NCI-H146 treated with DMSO at 0.1 percent for 48 hours (cell line): ENCODE measurements at regions not wholly inside any gene's neighbourhood (a gene's known extent, or its start where the extent isn't known, plus 50 kb on each side); places are given as distances from the start of the nearest gene placed in this dataset.
A peak's percentile ranks its signal among the peaks of the same experiment; 100 is the strongest.

Source experiments
- DNase-seq: peaks from one replicate; lab custom pipeline; 2025; ENCODE audit not compliant: unreplicated experiment; lab: John Stamatoyannopoulos, UW

DNA sequence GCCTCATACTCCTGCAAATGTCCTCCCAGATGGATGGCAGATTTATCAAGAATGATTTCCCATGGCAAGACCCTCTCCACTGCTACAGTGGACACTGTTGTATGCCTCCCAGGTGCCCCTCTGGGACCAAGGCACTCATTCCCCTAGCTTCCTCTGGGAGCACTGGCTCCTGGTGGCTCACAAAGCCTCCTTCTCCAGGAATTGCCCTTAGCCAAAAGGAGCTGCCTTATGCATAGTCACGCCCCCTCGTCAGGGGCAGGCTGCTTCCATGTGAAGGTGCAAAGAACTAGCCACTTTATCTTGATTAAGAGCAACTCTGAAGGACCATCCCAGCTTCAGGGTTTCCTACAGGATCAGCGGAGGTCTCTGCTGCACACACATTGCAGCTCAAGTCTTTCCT, 358.1 kb downstream of the CDK5RAP2 start:
- DNase-seq: no peak

DNA sequence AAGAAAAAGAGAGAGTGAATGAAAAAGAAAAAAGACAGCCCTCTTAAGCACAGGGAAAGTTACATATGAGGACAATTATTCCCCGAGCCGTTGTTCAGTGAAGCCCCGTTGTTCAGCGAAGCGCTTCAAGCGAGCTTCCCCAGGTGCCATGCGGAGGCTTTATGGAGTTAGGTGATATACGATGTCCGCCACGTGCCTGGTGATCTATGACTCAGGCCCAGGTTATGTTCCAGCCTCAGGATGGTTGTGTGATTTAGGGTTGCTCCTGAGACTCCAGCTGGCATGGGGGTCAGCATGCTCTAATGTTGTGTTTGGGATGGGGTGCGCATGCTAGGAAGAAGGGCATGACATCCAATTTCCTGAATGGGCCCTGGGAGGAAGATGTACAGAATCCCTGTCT, 365.6 kb downstream of the CDK5RAP2 start:
- DNase-seq: no peak

DNA sequence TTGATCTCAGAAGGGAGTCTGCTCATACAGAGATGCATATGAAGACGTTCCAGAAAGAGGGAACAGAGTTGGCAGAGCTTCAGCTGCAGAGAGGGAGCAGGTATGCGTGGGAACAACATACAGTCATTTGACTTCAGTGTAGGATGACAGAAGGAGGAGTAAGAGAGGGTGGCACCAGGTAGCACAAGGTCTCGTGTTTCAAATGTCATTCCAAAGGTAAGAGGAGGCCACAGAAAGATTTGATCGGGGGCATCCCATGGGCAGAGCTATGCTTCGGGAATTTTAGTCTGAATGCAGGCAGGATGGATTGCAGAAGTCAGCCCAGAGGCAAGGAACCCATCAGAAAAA, 367.1 kb downstream of the CDK5RAP2 start:
- DNase-seq: no peak

DNA sequence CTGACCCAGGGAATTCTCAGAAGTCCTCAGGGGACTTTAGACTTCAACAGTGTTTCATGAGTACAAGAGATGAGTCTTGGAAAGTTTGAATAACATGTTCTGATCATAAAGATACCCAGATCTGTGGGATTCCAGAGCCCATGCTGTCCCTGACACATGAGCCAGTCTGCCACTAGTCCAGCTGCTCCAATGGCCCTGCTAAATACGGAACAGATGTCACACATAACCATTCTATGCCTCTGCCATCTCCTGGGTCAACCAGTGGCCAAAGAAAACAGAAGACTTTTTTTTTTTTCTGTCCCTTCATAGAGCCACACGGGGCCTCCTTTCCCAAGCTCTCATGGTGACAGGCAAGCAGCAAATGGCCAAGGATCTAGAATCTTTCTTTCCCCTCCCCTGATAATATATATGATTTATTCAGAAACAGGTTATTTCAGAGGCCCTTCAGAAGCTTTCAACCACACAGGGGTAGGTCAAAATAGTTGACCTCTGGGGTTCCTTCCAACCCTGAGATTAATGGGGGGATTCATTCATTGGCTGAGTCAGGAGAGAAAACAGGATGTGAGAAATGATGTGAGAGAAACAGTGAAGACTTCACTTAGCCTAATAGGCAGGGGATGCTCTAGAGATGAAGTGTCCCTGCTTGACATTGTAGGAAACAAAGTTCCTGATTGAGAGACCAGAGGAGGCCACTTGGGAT, 367.7 kb downstream of the CDK5RAP2 start:
- no peak for DNase-seq

DNA sequence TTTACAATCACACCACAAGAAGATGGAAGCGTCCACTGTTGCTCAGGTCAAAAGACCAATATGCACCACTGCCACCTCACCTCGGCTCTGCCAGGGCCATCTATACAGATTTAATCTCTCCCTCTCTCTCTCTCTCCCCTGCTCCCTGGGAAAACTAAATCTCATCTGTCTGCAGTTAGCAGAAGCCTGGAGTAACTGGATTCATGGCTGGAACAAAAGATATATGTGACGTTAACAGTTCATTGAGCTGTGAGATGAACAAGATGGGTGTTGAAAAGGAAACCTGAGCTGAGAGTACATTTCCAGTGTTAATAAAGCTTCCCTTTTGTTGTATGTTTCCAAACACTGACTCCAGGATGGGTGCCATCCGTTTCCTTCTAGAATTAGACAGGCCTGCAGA, 369.7 kb downstream of the CDK5RAP2 start:
- DNase-seq: no peak

DNA sequence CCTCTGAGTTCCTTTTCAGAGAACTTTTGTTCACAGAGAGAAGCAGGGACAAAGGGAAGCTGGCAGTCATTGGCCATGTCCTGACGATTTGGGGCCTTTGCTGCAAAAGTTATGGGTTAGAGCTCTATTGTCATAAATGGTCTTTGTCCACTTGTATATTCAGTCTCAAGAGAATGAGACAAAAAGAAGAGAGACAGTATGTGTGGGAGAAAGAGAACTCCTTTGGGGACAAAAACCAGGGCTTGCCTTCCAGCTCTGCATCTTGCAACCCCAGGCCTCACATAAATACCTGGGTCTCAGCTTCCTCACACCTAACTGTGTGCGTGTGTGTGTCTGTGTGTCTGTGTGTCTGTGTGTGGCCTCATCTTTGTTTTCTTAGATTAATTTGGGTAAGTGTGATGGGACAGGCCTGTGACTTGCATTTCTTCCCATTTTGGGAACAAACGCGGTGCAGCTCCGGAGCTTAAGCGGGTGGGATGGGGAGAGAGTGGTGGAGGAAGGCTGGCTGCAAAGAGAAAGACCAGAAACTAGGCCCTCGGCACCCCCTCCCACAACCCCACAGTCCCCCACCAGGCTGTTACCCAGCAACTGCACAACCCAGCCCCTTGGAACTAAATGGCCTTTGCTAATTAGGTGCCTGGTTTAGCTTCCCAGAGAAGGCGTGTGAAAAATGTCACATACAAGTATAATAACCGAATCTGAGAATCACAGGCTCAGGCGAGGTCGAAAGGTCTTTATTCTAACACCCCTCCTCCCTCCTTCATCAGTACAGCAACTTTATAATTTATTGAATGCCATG, 376.9 kb downstream of the CDK5RAP2 start:
- no peak for DNase-seq

DNA sequence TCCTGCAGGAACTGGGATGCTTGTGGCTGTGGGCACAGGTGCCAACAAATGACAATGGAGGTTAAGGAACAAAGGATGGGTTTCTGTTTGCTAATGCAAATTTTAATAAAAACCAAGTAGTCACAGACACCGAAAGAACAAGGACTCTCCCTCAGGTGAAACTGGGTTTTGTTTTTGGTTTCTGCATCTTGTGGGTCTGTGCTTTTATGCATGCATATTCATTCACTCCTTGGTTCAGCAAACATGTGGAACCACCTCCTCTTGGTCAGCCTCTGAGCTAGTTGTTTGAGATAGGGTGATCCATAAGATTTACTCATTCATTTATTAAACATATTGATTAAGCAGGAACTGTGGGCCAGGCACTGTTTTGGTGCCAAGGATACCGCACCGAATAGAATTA, 381.9 kb downstream of the CDK5RAP2 start:
- DNase-seq: no peak

DNA sequence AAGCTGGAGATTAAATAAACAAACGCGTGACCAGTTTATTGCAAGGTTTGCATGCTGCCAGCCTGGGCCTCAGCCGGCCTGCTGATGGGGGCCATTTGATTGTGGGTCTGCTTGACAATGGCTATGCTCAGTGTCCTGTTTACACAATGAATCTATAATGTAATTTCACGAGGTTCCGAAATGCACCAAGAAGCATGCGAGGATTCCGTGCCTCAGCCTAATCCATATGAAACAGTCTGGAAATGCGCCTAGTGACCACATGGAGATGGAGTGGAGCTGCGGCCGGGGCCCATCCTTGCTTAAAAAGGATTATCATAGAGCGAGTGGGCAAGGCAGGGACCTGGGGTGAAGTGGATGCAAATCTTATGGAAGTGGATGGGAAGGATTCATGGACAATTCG, 382.4 kb downstream of the CDK5RAP2 start:
- DNase-seq: no peak

DNA sequence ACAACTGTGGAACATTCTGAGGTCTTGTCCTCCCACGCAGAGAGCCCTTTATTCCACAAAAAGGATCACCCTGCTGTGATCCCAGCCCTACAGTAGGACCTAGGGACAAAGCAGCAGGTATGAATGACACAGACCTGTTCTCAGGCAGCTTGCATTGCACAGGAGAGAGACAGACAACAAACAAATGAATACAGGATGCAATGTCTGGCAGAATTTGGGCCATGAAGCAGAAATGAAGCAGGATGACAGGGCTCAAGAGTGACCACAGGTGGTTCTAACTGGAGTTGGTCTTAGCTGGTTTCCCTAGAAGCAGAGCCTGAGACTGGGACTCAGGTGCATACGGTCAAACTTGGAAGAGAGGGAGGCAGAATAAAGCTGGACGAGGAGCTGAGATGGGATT, 388.8 kb downstream of the CDK5RAP2 start:
- DNase-seq: no peak

DNA sequence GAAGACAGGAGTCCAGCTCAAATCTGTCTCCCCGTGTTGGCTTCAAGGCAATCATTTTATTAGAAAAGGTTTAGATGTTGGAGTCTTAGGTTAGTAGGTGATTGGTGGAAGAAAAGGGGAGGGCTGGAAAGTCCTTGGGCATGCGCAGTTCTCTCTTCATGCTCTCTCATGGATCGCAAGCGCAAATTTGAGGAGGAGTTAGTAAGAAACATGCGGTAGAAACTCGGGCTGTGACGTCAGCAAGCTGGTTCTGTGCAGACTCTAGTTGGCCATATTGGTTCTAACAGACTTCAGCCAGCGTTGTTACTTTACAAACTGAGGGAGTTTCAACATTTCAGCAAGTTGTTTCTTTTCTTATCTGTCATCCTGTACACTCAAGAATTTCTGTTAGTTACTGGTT, 392.2 kb downstream of the CDK5RAP2 start:
- no peak for DNase-seq

DNA sequence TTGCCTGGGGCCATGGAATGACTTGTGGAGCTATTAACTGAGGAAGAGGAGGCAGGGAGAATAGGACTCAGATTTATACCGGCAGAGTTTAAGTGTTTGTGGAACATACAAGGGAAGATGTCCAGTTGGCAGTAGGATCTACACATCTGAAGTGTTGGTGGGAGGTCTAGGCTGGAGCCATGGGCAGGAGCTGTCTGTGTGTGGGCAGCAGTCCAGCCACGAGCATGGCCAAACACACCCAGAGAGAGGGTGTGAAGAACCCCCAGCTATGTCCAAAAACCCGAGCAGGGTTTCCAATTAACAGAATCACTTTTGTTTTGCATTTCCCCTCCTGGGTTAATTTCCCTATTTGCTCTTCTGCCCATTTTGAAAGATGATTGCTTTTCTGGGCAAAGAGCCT, 393.7 kb downstream of the CDK5RAP2 start:
- no peak for DNase-seq

DNA sequence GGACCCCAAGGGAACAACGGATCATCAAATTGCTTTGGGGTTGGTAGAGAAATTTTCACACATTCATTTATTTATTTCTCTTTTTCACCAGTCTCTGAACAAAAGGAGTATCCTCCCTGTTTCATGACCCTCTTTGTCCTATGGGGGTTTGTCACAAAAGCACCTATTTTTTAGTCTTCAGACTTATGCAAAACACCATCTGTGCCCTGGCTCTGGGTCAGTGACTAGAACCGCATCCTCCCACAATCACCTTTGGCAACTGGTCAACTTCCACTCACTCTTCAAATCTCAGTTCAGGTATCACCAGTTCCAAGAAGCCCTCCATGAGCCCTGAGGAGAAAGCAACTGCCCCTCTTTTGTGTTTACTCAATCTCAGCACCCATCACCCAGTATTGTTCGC, 395.7 kb downstream of the CDK5RAP2 start:
- DNase-seq: no peak

DNA sequence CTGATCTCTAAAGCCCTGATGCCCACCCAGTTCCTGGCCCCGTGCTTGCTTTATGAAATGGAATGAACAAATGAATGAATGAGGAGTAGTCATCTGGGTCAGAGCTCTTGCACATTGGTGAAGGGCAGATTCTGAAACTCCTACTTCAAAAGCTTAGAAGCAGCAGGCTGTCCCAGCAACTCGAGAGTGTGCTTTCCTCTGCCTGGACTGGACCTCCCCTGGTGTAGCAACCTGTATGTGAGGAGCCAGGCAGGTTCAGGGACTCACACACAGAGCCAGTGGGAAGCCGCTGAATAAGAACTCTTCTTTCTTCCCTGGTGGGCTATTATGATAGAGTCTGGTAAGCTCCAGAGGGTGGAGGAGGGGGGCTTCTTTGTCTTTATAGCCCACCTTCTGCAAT, 396.4 kb downstream of the CDK5RAP2 start:
- no peak for DNase-seq

DNA sequence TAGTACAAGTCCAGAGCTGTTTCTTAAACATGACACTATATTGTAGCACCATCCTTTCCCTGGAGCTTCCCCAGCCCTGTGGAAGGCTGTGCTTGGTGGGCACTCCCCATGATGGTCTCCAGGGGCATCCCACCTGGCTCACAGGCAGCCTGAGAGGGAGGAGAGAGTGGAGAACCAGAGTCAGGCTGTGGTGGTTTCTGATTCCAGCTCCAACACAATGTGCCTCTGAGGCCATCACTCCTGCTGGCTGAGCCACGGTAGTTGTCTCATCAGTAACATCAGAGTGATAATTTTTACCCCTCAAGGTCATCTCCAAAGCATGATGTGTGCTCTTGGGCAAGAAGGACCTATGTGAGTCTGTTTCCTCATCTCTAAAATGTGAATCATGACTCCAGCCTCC, 398.0 kb downstream of the CDK5RAP2 start:
- DNase-seq: no peak

DNA sequence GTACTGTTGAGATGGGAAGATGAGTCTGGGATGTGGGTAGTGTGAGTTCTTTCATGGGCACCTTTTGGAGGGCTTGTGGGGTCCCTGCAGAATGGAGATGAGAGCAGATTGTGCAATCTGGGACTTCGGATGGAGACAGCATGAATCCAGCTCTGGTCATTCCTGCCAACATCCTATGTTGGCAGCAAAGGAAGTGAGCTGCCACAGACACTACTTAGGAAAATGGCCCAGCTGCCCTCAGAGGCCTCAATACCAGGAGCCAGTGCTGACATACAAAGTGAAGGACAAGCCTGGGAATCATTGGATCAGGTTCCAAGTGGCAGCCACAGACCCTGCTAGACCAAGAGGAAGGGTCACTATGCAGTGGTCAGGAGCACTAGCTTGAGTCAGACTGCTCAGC, 402.8 kb downstream of the CDK5RAP2 start:
- DNase-seq: no peak

DNA sequence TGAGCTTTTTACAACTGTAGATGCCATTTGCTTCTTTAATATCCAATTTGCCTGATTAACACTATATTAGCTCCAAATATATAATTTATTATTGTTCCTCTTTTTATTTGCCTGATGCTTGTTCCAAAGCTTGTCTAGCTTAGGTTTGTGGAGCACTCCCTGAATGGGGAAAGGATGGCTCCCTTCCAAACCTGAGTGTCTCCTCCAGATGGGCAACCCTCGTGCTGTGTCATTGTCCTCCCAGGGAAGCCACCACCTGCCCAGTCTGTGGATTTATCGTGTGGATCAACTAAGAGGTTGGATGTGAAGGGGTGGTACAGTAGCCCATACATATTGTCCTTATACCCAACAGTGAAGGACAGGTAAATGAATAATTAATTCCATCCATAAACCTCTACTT, 404.9 kb downstream of the CDK5RAP2 start:
- DNase-seq: no peak

DNA sequence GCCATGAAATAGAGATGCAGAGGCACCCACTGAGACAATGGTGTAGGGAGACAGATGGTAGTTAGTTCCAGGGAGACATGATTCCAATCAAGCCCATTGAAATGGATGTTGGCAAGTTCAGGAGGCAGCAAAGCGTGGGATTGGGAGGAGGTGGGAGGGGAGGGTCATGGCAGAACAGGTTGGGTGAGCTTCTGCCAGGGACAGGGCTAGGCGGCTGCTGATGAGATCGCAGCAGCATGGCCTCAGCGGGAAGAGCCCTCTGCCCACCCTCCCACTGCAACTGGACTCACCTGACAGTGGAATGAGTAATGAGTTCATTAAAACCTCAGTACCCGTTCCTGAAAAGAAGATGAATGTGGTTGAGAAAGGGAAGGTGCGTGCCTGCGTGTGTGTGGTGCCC, 418.2 kb downstream of the CDK5RAP2 start:
- no peak for DNase-seq

DNA sequence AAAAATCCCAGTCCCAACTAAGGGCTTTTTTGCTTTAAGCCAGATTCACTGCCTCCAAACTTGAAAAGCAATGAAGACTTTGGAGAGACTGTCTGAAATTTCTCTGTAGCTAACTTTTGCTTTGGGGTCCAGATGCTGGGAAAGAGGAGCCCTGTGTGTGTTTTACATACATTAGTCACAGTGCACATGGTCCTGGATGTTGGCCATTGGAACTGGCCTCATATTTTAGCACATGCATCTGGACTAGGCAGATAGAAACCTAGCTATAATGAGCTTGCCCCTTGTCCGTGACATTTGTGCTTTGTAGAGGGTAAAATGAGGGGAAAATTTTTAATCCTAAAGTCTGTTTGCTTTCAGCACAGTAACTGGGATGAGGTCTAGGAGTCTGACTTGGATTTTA, 421.7 kb downstream of the CDK5RAP2 start:
- no peak for DNase-seq

DNA sequence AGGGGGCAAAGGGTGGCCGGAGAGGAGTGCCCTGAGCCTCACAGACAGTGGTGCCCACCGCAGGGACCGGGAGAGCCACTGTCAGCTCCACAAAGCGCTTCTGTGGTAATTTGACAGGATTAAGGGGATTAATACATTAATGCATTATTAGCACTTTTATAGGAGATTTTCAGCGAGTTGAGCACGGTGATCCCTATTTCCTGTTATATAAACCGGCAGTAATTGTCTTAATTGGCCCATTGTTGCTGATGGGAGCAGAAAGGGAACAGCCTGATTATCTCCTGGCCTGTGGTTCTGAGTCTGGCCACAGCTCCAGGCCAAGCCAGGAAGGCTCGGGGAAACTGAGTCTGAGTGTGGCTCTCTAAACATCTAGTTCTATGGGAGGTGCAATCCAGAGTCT, 423.6 kb downstream of the CDK5RAP2 start:
- no peak for DNase-seq

DNA sequence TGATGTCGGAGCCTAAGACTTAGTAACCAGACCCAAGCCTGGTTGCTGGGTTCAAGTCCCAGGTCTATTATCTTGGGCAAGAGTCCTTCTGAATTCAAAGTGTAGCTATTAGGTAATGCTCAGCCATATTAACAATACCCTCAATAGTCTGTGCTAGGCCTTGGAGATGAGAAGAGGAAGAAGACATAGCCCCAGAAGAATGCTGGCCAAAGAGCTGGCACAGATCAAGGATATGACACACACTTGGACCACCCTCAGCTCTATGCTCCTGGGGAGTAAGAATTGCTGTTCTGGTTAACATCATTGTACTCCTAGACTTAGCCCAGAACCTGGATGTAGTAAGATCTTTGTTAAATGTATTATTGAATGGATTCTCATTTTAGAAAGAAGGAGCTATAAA, 426.7 kb downstream of the CDK5RAP2 start:
- DNase-seq: no peak

DNA sequence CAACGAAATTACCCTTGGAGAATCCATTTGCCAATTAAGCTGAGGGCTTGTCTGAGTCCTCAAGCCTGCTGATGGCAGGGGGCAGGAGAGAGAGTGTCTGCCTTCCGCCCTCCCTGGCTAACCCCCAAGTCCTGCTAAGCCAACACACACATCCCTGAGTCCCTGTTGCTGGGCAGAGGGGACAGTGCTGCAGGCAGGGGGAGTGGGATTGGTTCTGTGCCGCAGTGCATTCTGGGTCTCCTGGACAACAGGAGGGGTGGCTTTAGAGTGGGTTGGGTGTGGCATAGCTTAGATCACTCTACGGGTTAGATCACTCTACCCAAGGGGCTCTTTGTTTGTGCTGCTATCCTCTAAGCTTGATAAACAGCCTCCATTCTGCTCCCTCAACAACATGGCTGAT, 427.7 kb downstream of the CDK5RAP2 start:
- DNase-seq: peak; percentile 54

DNA sequence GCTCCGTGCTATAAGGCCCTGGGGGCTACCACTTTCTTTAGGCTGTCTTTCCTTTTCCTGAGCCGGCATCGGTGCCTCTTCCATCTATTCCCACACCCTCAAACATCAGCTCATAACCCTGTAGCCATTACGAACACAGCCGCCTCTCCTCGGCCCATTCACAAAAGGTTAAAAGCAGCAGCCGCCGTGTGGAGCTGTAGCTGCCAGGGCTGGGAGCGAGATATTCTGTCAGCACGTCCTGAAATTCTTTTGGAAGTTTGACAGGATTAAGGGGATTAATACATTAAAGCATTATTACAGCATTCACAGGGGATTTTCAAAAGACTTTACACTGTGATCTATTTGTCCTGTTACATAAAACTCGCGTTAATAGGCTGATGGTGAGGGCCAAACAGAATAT, 428.2 kb downstream of the CDK5RAP2 start:
- DNase-seq: no peak

DNA sequence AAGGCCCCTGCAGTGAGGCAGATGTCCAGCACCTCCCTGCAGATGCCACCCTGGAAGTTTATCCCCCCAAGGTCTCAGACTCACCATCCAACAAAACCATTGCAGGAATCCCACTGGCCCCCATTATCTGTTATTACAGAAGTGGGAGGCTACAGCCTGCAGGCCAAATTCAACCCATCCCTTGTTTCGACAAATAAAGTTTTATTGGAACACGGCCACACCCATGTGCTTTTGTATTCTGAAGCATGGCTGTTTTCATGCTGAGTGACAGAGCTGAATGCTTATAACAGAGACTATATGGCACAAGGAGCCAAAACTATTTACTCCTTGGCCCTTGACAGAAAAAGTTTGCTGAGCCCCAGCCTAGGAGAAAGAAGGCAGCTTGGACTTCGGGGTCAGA, 428.8 kb downstream of the CDK5RAP2 start:
- no peak for DNase-seq
